H9 (cell line): ENCODE measurements at regions not wholly inside any gene's neighbourhood (a gene's known extent, or its start where the extent isn't known, plus 50 kb on each side); places are given as distances from the start of the nearest gene placed in this dataset.

Experiments
- DNase-seq: peaks from one replicate; pipeline ENCODE4 v3.0.0-alpha.2; 2017
- H2AFZ ChIP-seq: one replicate; pipeline ENCODE4 v1.6.1; 2013; ENCODE audit warnings: mild to moderate bottlenecking, low read length, control low read depth, moderate library complexity
- H2AK5ac ChIP-seq: 2 replicates; pipeline ENCODE4 v1.6.1; 2013; ENCODE audit warnings: low read length, control low read depth, mixed read lengths; ENCODE audit not compliant: insufficient read length
- H2BK120ac ChIP-seq: one replicate; pipeline ENCODE4 v1.6.1; 2013; ENCODE audit warnings: low read depth, mild to moderate bottlenecking, low read length, control low read depth, inconsistent platforms; ENCODE audit not compliant: poor library complexity, severe bottlenecking
- H2BK12ac ChIP-seq: 2 replicates; pipeline ENCODE4 v1.6.1; 2013; ENCODE audit warnings: low read length, control low read depth, mixed read lengths, low read depth; ENCODE audit not compliant: insufficient read length
- H2BK15ac ChIP-seq: 2 replicates; pipeline ENCODE4 v1.6.1; 2013; ENCODE audit warnings: low read depth, low read length, control low read depth
- H2BK20ac ChIP-seq: one replicate; pipeline ENCODE4 v1.6.1; 2013; ENCODE audit warnings: low read depth, mild to moderate bottlenecking, low read length, control low read depth, inconsistent platforms; ENCODE audit not compliant: poor library complexity, severe bottlenecking
- H2BK5ac ChIP-seq: 2 replicates; pipeline ENCODE4 v1.6.1; 2013; ENCODE audit warnings: low read length, control low read depth, mixed read lengths; ENCODE audit not compliant: insufficient read length
- H3K14ac ChIP-seq: 2 replicates; pipeline ENCODE4 v1.6.1; 2013; ENCODE audit warnings: low read length, control low read depth; ENCODE audit not compliant: insufficient read depth
- H3K18ac ChIP-seq: 2 replicates; pipeline ENCODE4 v1.6.1; 2013; ENCODE audit warnings: low read depth, mild to moderate bottlenecking, mixed read lengths, low read length, control low read depth; ENCODE audit not compliant: insufficient read length
- H3K23ac ChIP-seq: 2 replicates; pipeline ENCODE4 v1.6.1; 2013; ENCODE audit warnings: low read length, control low read depth, mixed read lengths, low read depth; ENCODE audit not compliant: insufficient read length
- H3K23me2 ChIP-seq: 2 replicates; pipeline ENCODE4 v1.6.1; 2013; ENCODE audit warnings: low read depth, mild to moderate bottlenecking, mixed read lengths, low read length, control low read depth; ENCODE audit not compliant: insufficient read length, poor library complexity, severe bottlenecking
- H3K27ac ChIP-seq: 2 replicates; pipeline ENCODE4 v1.5.1; 2013; ENCODE audit warnings: low read length, control low read depth, mixed read lengths, low read depth; ENCODE audit not compliant: insufficient read length
- H3K27me3 ChIP-seq: 2 replicates; pipeline ENCODE4 v1.6.1; 2013; ENCODE audit warnings: low read length, control low read depth, inconsistent platforms; ENCODE audit not compliant: insufficient read depth
- H3K4ac ChIP-seq: 2 replicates; pipeline ENCODE4 v1.6.1; 2013; ENCODE audit warnings: low read depth, mild to moderate bottlenecking, control low read depth, inconsistent platforms, low read length, moderate library complexity
- H3K4me1 ChIP-seq: 2 replicates; pipeline ENCODE4 v1.6.1; 2013; ENCODE audit warnings: low read length, control low read depth, inconsistent platforms; ENCODE audit not compliant: insufficient read depth
- H3K4me2 ChIP-seq: 2 replicates; pipeline ENCODE4 v1.6.1; 2013; ENCODE audit warnings: low read length, control low read depth, mixed read lengths; ENCODE audit not compliant: insufficient read length, insufficient read depth
- H3K56ac ChIP-seq: 2 replicates; pipeline ENCODE4 v1.6.1; 2013; ENCODE audit warnings: low read depth, mild to moderate bottlenecking, mixed read lengths, low read length, control low read depth; ENCODE audit not compliant: insufficient read length
- H3K79me1 ChIP-seq: 2 replicates; pipeline ENCODE4 v1.6.1; 2013; ENCODE audit warnings: low read depth, mild to moderate bottlenecking, moderate library complexity, low read length, control low read depth, inconsistent platforms; ENCODE audit not compliant: insufficient read depth, poor library complexity, severe bottlenecking
- H3K79me2 ChIP-seq: 2 replicates; pipeline ENCODE4 v1.6.1; 2013; ENCODE audit warnings: low read length, control low read depth, inconsistent platforms; ENCODE audit not compliant: insufficient read depth
- H3K9ac ChIP-seq: 2 replicates; pipeline ENCODE4 v1.6.1; 2013; ENCODE audit warnings: low read length, control low read depth, mixed read lengths; ENCODE audit not compliant: insufficient read length; ENCODE audit errors: extremely low read depth
- H3K9me3 ChIP-seq: one replicate; pipeline ENCODE4 v1.6.1; 2013; ENCODE audit warnings: low read depth, low read length, inconsistent platforms; ENCODE audit not compliant: control insufficient read depth
- H3T11ph ChIP-seq: one replicate; pipeline ENCODE4 v1.6.1; 2013; ENCODE audit warnings: mild to moderate bottlenecking, low read length, control low read depth, inconsistent platforms
- H4K20me1 ChIP-seq: one replicate; pipeline ENCODE4 v1.6.1; 2013; ENCODE audit not compliant: control insufficient read depth, insufficient read length, insufficient read depth
- H4K5ac ChIP-seq: 2 replicates; pipeline ENCODE4 v1.6.1; 2013; ENCODE audit warnings: low read depth, mild to moderate bottlenecking, mixed read lengths, low read length, control low read depth; ENCODE audit not compliant: insufficient read length
- H4K8ac ChIP-seq: replicated peaks from 2 replicates; pipeline ENCODE4 v1.6.1; 2013; ENCODE audit warnings: low read length, control low read depth, mixed read lengths, low read depth; ENCODE audit not compliant: insufficient read length
- H4K91ac ChIP-seq: 2 replicates; pipeline ENCODE4 v1.6.1; 2013; ENCODE audit warnings: low read depth, mild to moderate bottlenecking, moderate library complexity, mixed read lengths, low read length, control low read depth; ENCODE audit not compliant: insufficient read length
- H3K27ac Mint-ChIP-seq, 3 experiments: 2 replicates in 2 of 3; 3 replicates in 1 of 3; pipeline ENCODE4 v1.8.0; 2020 to 2021; ENCODE audit warnings: mixed read lengths in 3 of 3, mild to moderate bottlenecking in 1 of 3, moderate library complexity in 1 of 3
- H3K27me3 Mint-ChIP-seq: 2 replicates; pipeline ENCODE4 v1.8.0; 2021; ENCODE audit warnings: low read depth, mild to moderate bottlenecking, moderate library complexity, mixed read lengths
- H3K36me3 Mint-ChIP-seq, 3 experiments: 2 replicates in 2 of 3; 3 replicates in 1 of 3; pipeline ENCODE4 v1.8.0; 2020 to 2021; ENCODE audit warnings: low read depth in 3 of 3, mixed read lengths in 3 of 3; ENCODE audit not compliant: insufficient read depth in 1 of 3
- H3K4me1 Mint-ChIP-seq, 2 experiments: 2 replicates each; pipeline ENCODE4 v1.8.0; 2020; ENCODE audit warnings: mixed read lengths in 2 of 2
- H3K4me3 Mint-ChIP-seq, 2 experiments: 2 replicates in 1 of 2; 3 replicates in 1 of 2; pipeline ENCODE4 v1.8.0; 2020 to 2021; ENCODE audit warnings: mild to moderate bottlenecking in 2 of 2, mixed read lengths in 2 of 2, moderate library complexity in 1 of 2
- H3K9me3 Mint-ChIP-seq, 2 experiments: 2 replicates in 1 of 2; 3 replicates in 1 of 2; pipeline ENCODE4 v1.8.0; 2020; ENCODE audit warnings: mild to moderate bottlenecking in 2 of 2, mixed read lengths in 2 of 2, moderate library complexity in 1 of 2
- WGBS: extraction: QIAGEN DNeasy Blood & Tissue Kit; methylation state at CpG from one replicate; pipeline ENCODE4 v1.1.7; 2013; ENCODE audit warnings: missing lambda C conversion rate, low lambda C conversion rate, mixed read lengths; ENCODE audit not compliant: insufficient read length; ENCODE audit errors: extremely low coverage; 5-methylcytosine and 5-hydroxymethylcytosine counted together
- TF ChIP-seq, protein P1 (sequence below): fragments of 200-600 bp; sonication (generic); conservative IDR thresholded peaks from 3 replicates; pipeline ENCODE4 v1.8.0; 2021; ENCODE audit warnings: antibody characterized with exemption, mild to moderate bottlenecking

DNA sequence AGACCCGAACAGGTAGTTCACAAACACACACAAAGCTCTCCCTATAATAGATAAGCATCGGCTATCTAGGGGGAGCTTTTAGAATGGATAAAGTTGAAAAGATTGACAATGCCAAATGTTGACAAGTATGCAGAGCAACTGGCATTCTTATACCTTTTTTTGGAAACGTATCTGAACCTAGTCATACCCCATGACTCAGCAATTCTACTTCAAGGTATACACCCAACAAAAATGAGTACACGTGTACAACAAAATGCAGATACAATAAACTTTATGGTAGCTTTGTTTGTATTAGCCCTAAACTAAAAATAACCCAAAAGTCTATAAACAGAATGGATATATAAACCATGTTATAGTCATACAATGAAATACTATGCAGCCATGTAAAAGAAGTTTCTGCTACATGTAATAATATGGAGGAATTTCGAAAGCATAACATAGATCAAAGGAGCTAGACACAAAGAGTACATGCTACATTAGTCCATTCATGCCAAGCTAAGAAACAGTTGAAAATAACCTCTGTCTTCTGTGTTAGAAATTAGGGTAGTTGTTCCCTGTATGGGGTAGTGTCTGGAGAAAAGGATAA is 718.5 kb upstream of the ZNF608 start:
- H2BK12ac ChIP-seq = no peak overlapping the region
- no peak overlapping the region for H3K4me3 Mint-ChIP-seq
- H3T11ph ChIP-seq = no peak overlapping the region

More for the DNA sequence above, 718.5 kb upstream of the ZNF608 start:
- H3K56ac ChIP-seq = no peak overlapping the region
- TF ChIP-seq, protein P1, sequence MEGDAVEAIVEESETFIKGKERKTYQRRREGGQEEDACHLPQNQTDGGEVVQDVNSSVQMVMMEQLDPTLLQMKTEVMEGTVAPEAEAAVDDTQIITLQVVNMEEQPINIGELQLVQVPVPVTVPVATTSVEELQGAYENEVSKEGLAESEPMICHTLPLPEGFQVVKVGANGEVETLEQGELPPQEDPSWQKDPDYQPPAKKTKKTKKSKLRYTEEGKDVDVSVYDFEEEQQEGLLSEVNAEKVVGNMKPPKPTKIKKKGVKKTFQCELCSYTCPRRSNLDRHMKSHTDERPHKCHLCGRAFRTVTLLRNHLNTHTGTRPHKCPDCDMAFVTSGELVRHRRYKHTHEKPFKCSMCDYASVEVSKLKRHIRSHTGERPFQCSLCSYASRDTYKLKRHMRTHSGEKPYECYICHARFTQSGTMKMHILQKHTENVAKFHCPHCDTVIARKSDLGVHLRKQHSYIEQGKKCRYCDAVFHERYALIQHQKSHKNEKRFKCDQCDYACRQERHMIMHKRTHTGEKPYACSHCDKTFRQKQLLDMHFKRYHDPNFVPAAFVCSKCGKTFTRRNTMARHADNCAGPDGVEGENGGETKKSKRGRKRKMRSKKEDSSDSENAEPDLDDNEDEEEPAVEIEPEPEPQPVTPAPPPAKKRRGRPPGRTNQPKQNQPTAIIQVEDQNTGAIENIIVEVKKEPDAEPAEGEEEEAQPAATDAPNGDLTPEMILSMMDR = no peak
- H3K23me2 ChIP-seq = no peaks in the 10 kb centered on the region
- no peak overlapping the region for H3K14ac ChIP-seq
- no peak overlapping the region for H3K4ac ChIP-seq
- no peak overlapping the region for H4K8ac ChIP-seq
- H2BK5ac ChIP-seq = no peak overlapping the region
- H3K9ac ChIP-seq = no peak overlapping the region
- Mint-ChIP-seq H3K9me3 (no peaks in the 10 kb centered on the region), H3K4me1 (peaks cover 7 to 8% of the 10 kb centered on the region in 2 experiments), H3K27ac (no peak overlapping the region), H3K36me3 (no peaks in the 10 kb centered on the region), H3K27me3 (no peaks in the 10 kb centered on the region)
- no peaks in the 10 kb centered on the region for H3K4me1 ChIP-seq
- no peak overlapping the region for H3K23ac ChIP-seq
- WGBS = no CpG with 5 or more reads among the region's 5 CpGs
- no peak overlapping the region for H2BK15ac ChIP-seq
- H3K18ac ChIP-seq = no peak overlapping the region
- H4K20me1 ChIP-seq = no peaks in the 10 kb centered on the region
- H2BK20ac ChIP-seq = no peak overlapping the region
- no peak overlapping the region for H2BK120ac ChIP-seq
- no peak overlapping the region for H3K4me2 ChIP-seq
- no peak overlapping the region for H3K27ac ChIP-seq
- no peaks in the 10 kb centered on the region for H3K27me3 ChIP-seq
- H3K79me2 ChIP-seq = no peaks in the 10 kb centered on the region
- H4K91ac ChIP-seq = no peak overlapping the region
- H3K9me3 ChIP-seq = no peaks in the 10 kb centered on the region
- H2AFZ ChIP-seq = no peak overlapping the region
- DNase-seq = no peak
- no peaks in the 10 kb centered on the region for H3K79me1 ChIP-seq
- H2AK5ac ChIP-seq = no peak overlapping the region
- H4K5ac ChIP-seq = no peak overlapping the region
